Esophagus muscularis mucosa (tissue), 4 donors: ENCODE measurements at regions not wholly inside any gene's neighbourhood (a gene's known extent, or its start where the extent isn't known, plus 50 kb on each side); places are given as distances from the start of the nearest gene placed in this dataset.

Experiments
- CTCF ChIP-seq, 3 experiments: fragments of 200-600 bp in 2 of 3; fragments of 450-650 bp in 1 of 3; sonication (generic) in 2 of 3; IDR thresholded peaks; one replicate each; pipeline ENCODE4 v1.5.1; 2017 to 2019; ENCODE audit warnings: antibody characterized with exemption in 3 of 3, mild to moderate bottlenecking in 2 of 3, moderate library complexity in 1 of 3
- EP300 ChIP-seq: sonication (generic); formaldehyde crosslinking; IDR thresholded peaks from one replicate; pipeline ENCODE4 v1.6.1; 2017; ENCODE audit warnings: antibody characterized with exemption
- POLR2A ChIP-seq: fragments of 450-650 bp; IDR thresholded peaks from one replicate; pipeline ENCODE4 v1.6.1; 2017; ENCODE audit warnings: antibody characterized with exemption, moderate library complexity, mild to moderate bottlenecking, low read depth

- TF ChIP-seq CTCF (IDR thresholded peaks at IDR 0.05) (no peak), EP300 (no peak), POLR2A (no peak)
These were observed 1407.5 kb upstream of the LRRTM3 start for GRCh38 chr10:65518379-65518778.
